Fibroblast of skin of back (primary cell): ENCODE measurements at regions not wholly inside any gene's neighbourhood (a gene's known extent, or its start where the extent isn't known, plus 50 kb on each side); places are given as distances from the start of the nearest gene placed in this dataset.

ENCODE experiments used
- DNase-seq: peaks from one replicate; pipeline ENCODE4 v3.0.0-alpha.2; 2013

GRCh38 chr4:157880761-157881160 lies 292.1 kb downstream of the GASK1B start:
- no peak for DNase-seq

GRCh38 chr4:157854819-157855218 lies 318.0 kb downstream of the GASK1B start:
- no peak for DNase-seq

- no peak for DNase-seq
Measured at GRCh38 chr4:157840648-157841047, 332.2 kb downstream of the GASK1B start.

- DNase-seq = no peak
Measured at GRCh38 chr4:157840034-157840433, 332.8 kb downstream of the GASK1B start.

GRCh38 chr4:157838366-157838765 lies 334.5 kb downstream of the GASK1B start:
- DNase-seq = no peak

- DNase-seq = no peak
Measured at GRCh38 chr4:157837071-157837703, 335.6 kb downstream of the GASK1B start.

GRCh38 chr4:157832596-157832995 lies 340.2 kb downstream of the GASK1B start:
- no peak for DNase-seq

GRCh38 chr4:157824021-157824420 lies 348.8 kb downstream of the GASK1B start:
- no peak for DNase-seq

GRCh38 chr4:157821814-157822213 lies 351.0 kb downstream of the GASK1B start:
- no peak for DNase-seq

- no peak for DNase-seq
Measured at GRCh38 chr4:157819693-157820464, 352.9 kb downstream of the GASK1B start.

GRCh38 chr4:157818946-157819692 lies 353.7 kb downstream of the GASK1B start:
- no peak for DNase-seq

- no peak for DNase-seq
Measured at GRCh38 chr4:157810137-157810774, 362.6 kb downstream of the GASK1B start.

- peak; percentile 40 for DNase-seq
Measured at GRCh38 chr4:157808796-157809383, 363.9 kb downstream of the GASK1B start.

- no peak for DNase-seq
Measured at GRCh38 chr4:157806184-157806583, 366.6 kb downstream of the GASK1B start.

- DNase-seq = peak; percentile 6
Measured at GRCh38 chr4:157804986-157805385, 367.8 kb downstream of the GASK1B start.

GRCh38 chr4:157803845-157804521 lies 368.8 kb downstream of the GASK1B start:
- no peak for DNase-seq

GRCh38 chr4:157803421-157803820 lies 369.4 kb downstream of the GASK1B start:
- DNase-seq = peak; percentile 27

- no peak for DNase-seq
Measured at GRCh38 chr4:157795495-157795894, 377.3 kb downstream of the GASK1B start.

GRCh38 chr4:157792716-157793115 lies 380.1 kb downstream of the GASK1B start:
- peak; percentile 4 for DNase-seq

- DNase-seq = no peak
Measured at GRCh38 chr4:157791236-157791635, 381.6 kb downstream of the GASK1B start.

- peak; percentile 68 for DNase-seq
Measured at GRCh38 chr4:157787618-157788017, 385.2 kb downstream of the GASK1B start.

GRCh38 chr4:157781361-157781760 lies 391.5 kb downstream of the GASK1B start:
- DNase-seq = no peak
